Sigmoid colon (tissue), 4 donors: ENCODE measurements at regions not wholly inside any gene's neighbourhood (a gene's known extent, or its start where the extent isn't known, plus 50 kb on each side); places are given as distances from the start of the nearest gene placed in this dataset.

Source experiments
- EP300 ChIP-seq, 4 donors: sonication (generic); formaldehyde crosslinking; IDR thresholded peaks; one replicate each; pipeline ENCODE4 v1.6.1; 2017; ENCODE audit warnings: antibody characterized with exemption in 4 of 4
- POLR2AphosphoS5 ChIP-seq, 4 donors: sonication (generic); formaldehyde crosslinking; IDR thresholded peaks; one replicate each; pipeline ENCODE4 v1.6.1; 2017; ENCODE audit warnings: antibody characterized with exemption in 4 of 4
- TF ChIP-seq, protein P1 (sequence below), 4 experiments: fragments of 450-650 bp in 3 of 4; fragments of 200-600 bp in 1 of 4; IDR thresholded peaks; one replicate each; pipeline ENCODE4 v1.5.1; 2016 to 2019; ENCODE audit warnings: antibody characterized with exemption in 4 of 4, mild to moderate bottlenecking in 3 of 4, moderate library complexity in 2 of 4

DNA sequence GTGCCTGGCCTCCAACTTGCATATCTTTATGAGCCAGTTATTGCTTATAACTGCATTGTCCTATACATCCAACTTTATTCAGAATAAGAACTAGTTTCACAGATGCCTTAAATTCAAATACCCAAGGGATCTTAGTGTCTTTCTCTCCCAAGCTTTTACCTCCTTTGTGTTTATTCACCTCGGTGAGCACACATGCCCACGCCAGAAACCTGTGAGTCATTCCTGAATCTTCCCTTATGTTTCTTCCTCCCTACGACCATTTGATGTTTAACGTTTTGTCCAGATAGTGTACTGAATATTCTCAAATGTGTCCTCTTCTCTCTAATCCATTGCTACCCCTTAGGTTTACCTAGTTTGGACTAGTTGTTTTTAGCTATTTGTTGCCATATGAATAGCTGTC lies 55.5 kb upstream of the MEGF10 start:
- TF ChIP-seq, protein P1, sequence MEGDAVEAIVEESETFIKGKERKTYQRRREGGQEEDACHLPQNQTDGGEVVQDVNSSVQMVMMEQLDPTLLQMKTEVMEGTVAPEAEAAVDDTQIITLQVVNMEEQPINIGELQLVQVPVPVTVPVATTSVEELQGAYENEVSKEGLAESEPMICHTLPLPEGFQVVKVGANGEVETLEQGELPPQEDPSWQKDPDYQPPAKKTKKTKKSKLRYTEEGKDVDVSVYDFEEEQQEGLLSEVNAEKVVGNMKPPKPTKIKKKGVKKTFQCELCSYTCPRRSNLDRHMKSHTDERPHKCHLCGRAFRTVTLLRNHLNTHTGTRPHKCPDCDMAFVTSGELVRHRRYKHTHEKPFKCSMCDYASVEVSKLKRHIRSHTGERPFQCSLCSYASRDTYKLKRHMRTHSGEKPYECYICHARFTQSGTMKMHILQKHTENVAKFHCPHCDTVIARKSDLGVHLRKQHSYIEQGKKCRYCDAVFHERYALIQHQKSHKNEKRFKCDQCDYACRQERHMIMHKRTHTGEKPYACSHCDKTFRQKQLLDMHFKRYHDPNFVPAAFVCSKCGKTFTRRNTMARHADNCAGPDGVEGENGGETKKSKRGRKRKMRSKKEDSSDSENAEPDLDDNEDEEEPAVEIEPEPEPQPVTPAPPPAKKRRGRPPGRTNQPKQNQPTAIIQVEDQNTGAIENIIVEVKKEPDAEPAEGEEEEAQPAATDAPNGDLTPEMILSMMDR (IDR thresholded peaks at IDR 0.05) = no peak
- TF ChIP-seq POLR2AphosphoS5 (IDR thresholded peaks at IDR 0.05) (no peak), EP300 (IDR thresholded peaks at IDR 0.05) (no peak)
